Gastrocnemius medialis (tissue), 4 donors: ENCODE measurements at regions not wholly inside any gene's neighbourhood (a gene's known extent, or its start where the extent isn't known, plus 50 kb on each side); places are given as distances from the start of the nearest gene placed in this dataset.
"Not testable (repeated sequence)": the region's sequence is repeated elsewhere in the genome, so short reads cannot be mapped to it uniquely, and the experiment has no call there.

Source experiments
- ATAC-seq, 2 donors: fragments of 150-250 bp; one replicate each; pipeline ENCODE4 v1.9.1; 2016
- DNase-seq, 2 donors: peaks; one replicate each; pipeline ENCODE4 v3.0.0-alpha.2; 2019
- H3K27ac ChIP-seq, 4 donors: fragments of 200-600 bp; sonication (generic); 1 replicate in 1 of 4; 2 replicates in 3 of 4; pipeline ENCODE4 v1.5.1; 2016 to 2018; ENCODE audit warnings: mild to moderate bottlenecking in 2 of 4, moderate library complexity in 1 of 4
- H3K27me3 ChIP-seq, 3 donors: fragments of 200-600 bp; sonication (generic) in 2 of 3; 1 replicate in 1 of 3; 2 replicates in 2 of 3; pipeline versions ENCODE4 v1.5.1 to v1.6.0; 2016 to 2019; ENCODE audit warnings: mild to moderate bottlenecking in 1 of 3, moderate library complexity in 1 of 3
- H3K36me3 ChIP-seq, 2 donors: fragments of 200-600 bp; sonication (generic) in 1 of 2; one replicate each; pipeline ENCODE4 v1.5.1; 2017 to 2018
- H3K4me1 ChIP-seq, 2 donors: fragments of 200-600 bp; sonication (generic) in 1 of 2; one replicate each; pipeline ENCODE4 v1.5.1; 2016 to 2017; ENCODE audit warnings: mild to moderate bottlenecking in 2 of 2
- H3K4me3 ChIP-seq, 4 donors: fragments of 200-600 bp; sonication (generic) in 3 of 4; 1 replicate in 1 of 4; 2 replicates in 3 of 4; pipeline ENCODE4 v1.5.1; 2016 to 2019; ENCODE audit warnings: mild to moderate bottlenecking in 2 of 4
- H3K9me3 ChIP-seq, 3 donors: fragments of 200-600 bp; sonication (generic) in 2 of 3; 1 replicate in 1 of 3; 2 replicates in 2 of 3; pipeline ENCODE4 v1.5.1; 2016 to 2019
- POLR2A ChIP-seq, 2 donors: fragments of 450-650 bp; IDR thresholded peaks; one replicate each; pipeline ENCODE4 v1.6.1; 2017; ENCODE audit warnings: antibody characterized with exemption in 2 of 2, mild to moderate bottlenecking in 2 of 2, moderate library complexity in 2 of 2
- in situ Hi-C, 4 donors: fragments of 200-750 bp; cut with MboI; loops; one replicate each; pipeline versions ENCODE4 v1.15.0 to v1.8.0; 2017; ENCODE audit warnings: low sequenced_read_pairs in 4 of 4
- intact Hi-C: fragments of 100-400 bp; cut with DNase I; formaldehyde crosslinking; loops from one replicate; pipeline ENCODE4 v1.15.1; 2023; ENCODE audit warnings: low total_unique reads
- TF ChIP-seq, protein P1 (sequence below), 5 experiments: fragments of 450-650 bp in 3 of 5; fragments of 200-600 bp in 2 of 5; sonication (generic) in 2 of 5; IDR thresholded peaks in 4 of 5; conservative IDR thresholded peaks in 1 of 5; 1 replicate in 4 of 5; 2 replicates in 1 of 5; pipeline ENCODE4 v1.5.1; 2016 to 2019; ENCODE audit warnings: antibody characterized with exemption in 5 of 5, mild to moderate bottlenecking in 3 of 5, moderate library complexity in 3 of 5

DNA sequence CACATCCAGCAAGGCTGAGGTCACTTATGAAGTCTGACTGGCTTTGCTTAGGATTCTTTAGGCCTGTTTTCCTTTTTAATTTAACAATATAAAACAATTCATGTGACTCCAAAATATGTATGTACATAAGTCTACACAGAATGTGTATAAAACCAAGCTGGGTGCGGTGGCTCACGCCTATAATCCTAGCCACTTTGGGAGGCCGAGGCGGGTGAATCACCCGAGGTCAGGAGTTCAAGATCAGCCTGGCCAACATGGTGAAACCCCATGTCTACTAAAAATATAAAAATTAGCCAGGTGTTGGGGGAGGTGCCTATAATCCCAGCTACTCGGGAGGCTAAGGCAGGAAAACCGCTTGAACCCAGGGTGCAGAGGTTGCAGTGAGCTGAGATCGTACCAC is 83.1 kb downstream of the SHANK2 start:
- Histone ChIP-seq H3K4me1 (no peaks in the 10 kb centered on the region), H3K27ac (no peak overlapping the region), H3K36me3 (no peaks in the 10 kb centered on the region), H3K27me3 (peaks cover 0 to 4% (median 0%) of the 10 kb centered on the region in 3 donors), H3K9me3 (no peaks in the 10 kb centered on the region), H3K4me3 (no peak overlapping the region)
- intact Hi-C loops (no loop called here), in situ Hi-C loops (no loop called here)
- DNase-seq (no peak), ATAC-seq (no peak)
- no peak for TF ChIP-seq POLR2A (IDR thresholded peaks at IDR 0.05)
- TF ChIP-seq, protein P1, sequence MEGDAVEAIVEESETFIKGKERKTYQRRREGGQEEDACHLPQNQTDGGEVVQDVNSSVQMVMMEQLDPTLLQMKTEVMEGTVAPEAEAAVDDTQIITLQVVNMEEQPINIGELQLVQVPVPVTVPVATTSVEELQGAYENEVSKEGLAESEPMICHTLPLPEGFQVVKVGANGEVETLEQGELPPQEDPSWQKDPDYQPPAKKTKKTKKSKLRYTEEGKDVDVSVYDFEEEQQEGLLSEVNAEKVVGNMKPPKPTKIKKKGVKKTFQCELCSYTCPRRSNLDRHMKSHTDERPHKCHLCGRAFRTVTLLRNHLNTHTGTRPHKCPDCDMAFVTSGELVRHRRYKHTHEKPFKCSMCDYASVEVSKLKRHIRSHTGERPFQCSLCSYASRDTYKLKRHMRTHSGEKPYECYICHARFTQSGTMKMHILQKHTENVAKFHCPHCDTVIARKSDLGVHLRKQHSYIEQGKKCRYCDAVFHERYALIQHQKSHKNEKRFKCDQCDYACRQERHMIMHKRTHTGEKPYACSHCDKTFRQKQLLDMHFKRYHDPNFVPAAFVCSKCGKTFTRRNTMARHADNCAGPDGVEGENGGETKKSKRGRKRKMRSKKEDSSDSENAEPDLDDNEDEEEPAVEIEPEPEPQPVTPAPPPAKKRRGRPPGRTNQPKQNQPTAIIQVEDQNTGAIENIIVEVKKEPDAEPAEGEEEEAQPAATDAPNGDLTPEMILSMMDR (IDR thresholded peaks at IDR 0.05 in 4 of 5, conservative IDR thresholded peaks at IDR 0.05 in 1 of 5), result no peak

DNA sequence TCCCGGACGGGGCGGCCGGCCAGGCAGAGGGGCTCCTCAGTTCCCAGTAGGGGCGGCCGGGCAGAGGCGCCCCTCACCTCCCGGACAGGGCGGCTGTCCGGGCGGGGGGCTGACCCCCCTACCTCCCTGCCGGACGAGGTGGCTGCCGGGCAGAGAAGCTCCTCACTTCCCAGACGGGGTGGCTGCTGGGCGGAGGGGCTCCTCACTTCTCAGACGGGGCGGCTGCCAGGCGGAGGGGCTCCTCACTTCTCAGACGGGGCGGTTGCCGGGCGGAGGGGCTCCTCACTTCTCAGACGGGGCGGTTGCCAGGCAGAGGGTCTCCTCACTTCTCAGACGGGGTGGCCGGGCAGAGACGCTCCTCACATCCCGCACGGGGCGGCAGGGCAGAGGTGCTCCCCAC is 84.6 kb downstream of the SHANK2 start:
- H3K27me3 ChIP-seq, H3K4me1 ChIP-seq, H3K27ac ChIP-seq, in situ Hi-C loops, H3K9me3 ChIP-seq, DNase-seq, intact Hi-C loops, ATAC-seq, H3K4me3 ChIP-seq, H3K36me3 ChIP-seq: not testable (repeated sequence)

DNA sequence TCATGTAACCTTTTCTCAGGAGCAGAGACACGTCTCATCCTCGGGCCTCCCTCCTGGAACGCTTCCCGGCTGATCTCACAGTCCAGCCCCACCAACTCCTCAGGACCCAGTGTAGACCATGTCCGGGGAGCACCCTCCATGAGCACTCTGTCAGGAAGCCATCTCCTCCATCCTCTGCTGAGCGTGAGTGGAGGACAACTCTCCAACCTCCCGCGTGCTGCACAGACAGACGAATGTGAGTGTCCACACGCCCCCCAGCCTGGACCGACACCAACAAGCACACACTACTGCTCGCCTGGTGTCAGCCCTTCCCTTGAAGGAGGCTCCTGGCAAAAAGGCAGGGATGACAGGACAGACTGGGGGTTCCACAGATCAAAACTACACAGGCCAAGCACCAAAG is 86.6 kb downstream of the SHANK2 start:
- no peak for ATAC-seq
- no peak for TF ChIP-seq POLR2A (IDR thresholded peaks at IDR 0.05)
- intact Hi-C loops, result no loop called here
- in situ Hi-C loops, result no loop called here
- no peak for DNase-seq
- H3K36me3 ChIP-seq, result no peaks in the 10 kb centered on the region
- H3K27ac ChIP-seq, result no peak overlapping the region
- H3K4me3 ChIP-seq, result no peak overlapping the region
- no peaks in the 10 kb centered on the region for H3K9me3 ChIP-seq
- H3K4me1 ChIP-seq, result no peaks in the 10 kb centered on the region
- H3K27me3 ChIP-seq, result no peaks in the 10 kb centered on the region

DNA sequence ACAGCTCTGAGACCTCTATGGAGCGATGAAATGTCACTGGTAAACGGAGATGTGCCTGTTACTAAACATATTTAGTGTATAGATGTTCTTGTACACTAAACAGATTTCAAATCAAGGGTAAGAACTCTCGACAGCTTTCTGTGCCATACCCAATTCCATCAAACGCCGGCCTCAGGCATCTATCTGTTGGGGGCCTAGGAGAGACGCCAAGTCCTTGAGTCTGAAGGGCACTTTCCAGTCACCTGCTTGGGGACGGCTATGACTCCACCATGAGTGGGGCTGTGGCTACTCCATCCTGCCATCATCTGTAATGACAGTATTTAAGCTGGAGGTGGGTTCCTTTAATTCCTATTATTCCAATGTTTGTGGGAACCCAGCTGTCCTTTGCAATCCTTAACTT is 87.8 kb downstream of the SHANK2 start:
- intact Hi-C loops, result no loop called here
- no peak for DNase-seq
- in situ Hi-C loops, result no loop called here
- ATAC-seq, result no peak
- H3K27me3 ChIP-seq, result no peaks in the 10 kb centered on the region
- H3K4me1 ChIP-seq, result no peaks in the 10 kb centered on the region
- H3K27ac ChIP-seq, result no peak overlapping the region
- H3K9me3 ChIP-seq, result no peaks in the 10 kb centered on the region
- TF ChIP-seq, protein P1 (IDR thresholded peaks at IDR 0.05 in 4 of 5, conservative IDR thresholded peaks at IDR 0.05 in 1 of 5), result no peak
- TF ChIP-seq POLR2A (IDR thresholded peaks at IDR 0.05), result no peak
- H3K36me3 ChIP-seq, result no peaks in the 10 kb centered on the region
- no peak overlapping the region for H3K4me3 ChIP-seq

DNA sequence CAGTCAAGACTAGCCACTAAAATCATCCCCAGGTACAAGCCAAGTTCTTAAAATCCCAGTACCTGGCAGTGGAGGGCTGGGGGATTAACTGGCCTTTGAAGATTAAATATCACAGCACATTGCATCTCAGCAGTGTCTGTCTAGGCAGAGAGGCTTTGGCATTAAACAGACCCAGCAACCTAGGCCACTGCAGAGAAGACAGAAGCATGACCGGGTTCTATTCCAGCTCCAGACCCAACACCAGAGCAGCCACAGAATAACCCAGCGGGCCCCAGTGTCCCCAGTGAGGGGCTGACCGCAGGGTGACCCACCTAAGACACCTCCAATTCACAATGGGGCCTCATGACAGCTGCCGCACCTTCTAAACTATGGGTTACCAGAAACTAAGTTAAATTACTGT is 88.2 kb downstream of the SHANK2 start:
- no peak for ATAC-seq
- in situ Hi-C loops, result no loop called here
- Histone ChIP-seq H3K4me1 (no peaks in the 10 kb centered on the region), H3K27ac (no peak overlapping the region), H3K36me3 (no peaks in the 10 kb centered on the region), H3K27me3 (no peaks in the 10 kb centered on the region), H3K9me3 (no peaks in the 10 kb centered on the region), H3K4me3 (no peak overlapping the region)
- no peak for TF ChIP-seq POLR2A (IDR thresholded peaks at IDR 0.05)
- TF ChIP-seq, protein P1 (IDR thresholded peaks at IDR 0.05 in 4 of 5, conservative IDR thresholded peaks at IDR 0.05 in 1 of 5), result no peak
- no peak for DNase-seq
- intact Hi-C loops, result no loop called here

DNA sequence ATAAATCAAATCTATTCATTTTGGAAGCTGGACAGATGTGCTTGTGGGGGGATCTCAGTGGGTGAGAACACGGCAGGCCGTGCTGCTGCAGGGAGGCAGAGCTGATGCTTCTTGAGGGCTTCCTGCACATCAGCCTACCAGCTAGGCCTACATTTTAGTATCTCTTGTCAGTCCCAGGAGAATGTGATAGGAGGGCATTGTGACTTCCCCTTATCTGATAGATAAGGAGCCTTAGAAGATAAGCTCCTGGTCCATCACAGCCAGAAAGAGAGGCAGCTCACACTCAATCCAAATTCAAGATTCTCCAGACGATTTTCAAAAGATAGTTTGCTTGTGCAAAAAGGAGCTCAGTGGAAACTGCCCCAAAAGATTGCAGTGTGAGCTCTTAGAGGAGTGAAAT is 89.0 kb downstream of the SHANK2 start:
- in situ Hi-C loops, result no loop called here

More for the DNA sequence above, 89.0 kb downstream of the SHANK2 start:
- no peak for ATAC-seq
- Histone ChIP-seq H3K27ac (no peak overlapping the region), H3K4me3 (no peak overlapping the region), H3K9me3 (no peaks in the 10 kb centered on the region), H3K27me3 (no peaks in the 10 kb centered on the region), H3K4me1 (no peaks in the 10 kb centered on the region), H3K36me3 (no peaks in the 10 kb centered on the region)
- intact Hi-C loops, result no loop called here
- no peak for DNase-seq
- TF ChIP-seq POLR2A (IDR thresholded peaks at IDR 0.05), result no peak
- TF ChIP-seq, protein P1 (IDR thresholded peaks at IDR 0.05 in 4 of 5, conservative IDR thresholded peaks at IDR 0.05 in 1 of 5), result no peak
